A549 (cell line): ENCODE measurements at regions not wholly inside any gene's neighbourhood (a gene's known extent, or its start where the extent isn't known, plus 50 kb on each side); places are given as distances from the start of the nearest gene placed in this dataset.

ENCODE experiments used
- ATAC-seq, 2 experiments: fragments of 200-7000 bp in 1 of 2; fragments of >200 bp in 1 of 2; cut with Nextera tagmentation in 1 of 2; cut with Tn5 transposase in 1 of 2; 3 replicates each; pipeline versions ENCODE4 v1.8.0 to v1.9.1; 2018 to 2020; ENCODE audit warnings: mild to moderate bottlenecking in 1 of 2, moderate library complexity in 1 of 2
- CTCF ChIA-PET: fragments of 300-600 bp; sonication (Branson Sonifier 250); formaldehyde crosslinking; extraction: SDS; loops from one replicate; lab custom pipeline; 2021; ENCODE audit warnings: antibody characterized with exemption, inconsistent platforms; lab: Yijun Ruan, JAX
- POLR2A ChIA-PET: fragments of 350-600 bp; formaldehyde crosslinking; extraction: SDS; loops from one replicate; lab custom pipeline; 2021; ENCODE audit warnings: antibody characterized with exemption, inconsistent platforms; lab: Yijun Ruan, JAX
- DNase-seq, 2 experiments: peaks; one replicate each; pipeline versions ENCODE4 v3.0.0 to v3.0.0-alpha.2; 2011 to 2016; ENCODE audit warnings: low read depth in 1 of 2, low spot score in 1 of 2
- FAIRE-seq: peaks from 2 replicates; lab custom pipeline; 2011; peaks lifted over from hg19 to GRCh38; lab: Jason Lieb, UNC
- H3K27ac ChIP-seq, 2 experiments: fragments of >200 bp; sonication (Bioruptor Twin); formaldehyde crosslinking; 3 replicates each; pipeline ENCODE4 v1.5.1; 2016 to 2017
- H3K4me1 ChIP-seq: fragments of >200 bp; sonication (Bioruptor Twin); formaldehyde crosslinking; 3 replicates; pipeline ENCODE4 v1.6.1; 2016
- H3K4me2 ChIP-seq: fragments of >200 bp; sonication (Bioruptor Twin); formaldehyde crosslinking; 3 replicates; pipeline ENCODE4 v1.6.1; 2016
- H3K4me3 ChIP-seq: fragments of >200 bp; sonication (Bioruptor Twin); formaldehyde crosslinking; 3 replicates; pipeline ENCODE4 v1.5.1; 2016
- H3K9me3 ChIP-seq: fragments of >200 bp; sonication (Bioruptor Twin); formaldehyde crosslinking; 3 replicates; pipeline ENCODE4 v1.6.1; 2016
- CEBPB ChIP-seq, 2 experiments: fragments of >200 bp in 1 of 2; sonication (Bioruptor Twin) in 1 of 2; formaldehyde crosslinking in 1 of 2; IDR thresholded peaks; 2 replicates each; pipeline ENCODE4 v1.6.1; 2012 to 2016
- CHD4 ChIP-seq: fragments of 200-600 bp; sonication (generic); IDR thresholded peaks from 2 replicates; pipeline ENCODE4 v1.6.1; 2016; ENCODE audit warnings: antibody characterized with exemption, mild to moderate bottlenecking, borderline replicate concordance
- E2F6 ChIP-seq: IDR thresholded peaks from 2 replicates; pipeline ENCODE4 v1.6.1; 2012; ENCODE audit warnings: low read depth, borderline replicate concordance
- EP300 ChIP-seq, 2 experiments: fragments of >200 bp; sonication (Bioruptor Twin); formaldehyde crosslinking; IDR thresholded peaks; 2 replicates in 1 of 2; 3 replicates in 1 of 2; pipeline ENCODE4 v1.6.1; 2016 to 2017
- ESRRA ChIP-seq: fragments of 150-350 bp; IDR thresholded peaks from 2 replicates; pipeline ENCODE4 v1.6.1; 2014; ENCODE audit warnings: mild to moderate bottlenecking, low read length, borderline replicate concordance
- FOXS1 ChIP-seq: fragments of 250-450 bp; sonication (Bioruptor Pico); IDR thresholded peaks from 2 replicates; pipeline ENCODE4 v1.5.0; 2020; ENCODE audit warnings: mild to moderate bottlenecking, moderate library complexity
- GATA3 ChIP-seq: IDR thresholded peaks from 2 replicates; pipeline ENCODE4 v1.6.1; 2012; ENCODE audit warnings: borderline replicate concordance
- HDAC2 ChIP-seq: fragments of 200-600 bp; sonication (generic); IDR thresholded peaks from 2 replicates; pipeline ENCODE4 v1.6.1; 2016
- HES2 ChIP-seq: fragments of >200 bp; sonication (Bioruptor Twin); formaldehyde crosslinking; IDR thresholded peaks from 2 replicates; pipeline ENCODE4 v1.6.1; 2016
- HEYL ChIP-seq: fragments of 250-450 bp; sonication (Bioruptor Pico); IDR thresholded peaks from 2 replicates; pipeline ENCODE4 v1.8.0; 2021; ENCODE audit warnings: mild to moderate bottlenecking, moderate library complexity
- HMGXB4 ChIP-seq: fragments of 250-450 bp; sonication (Bioruptor Pico); IDR thresholded peaks from 2 replicates; pipeline ENCODE4 v1.5.0; 2021; ENCODE audit warnings: mild to moderate bottlenecking, moderate library complexity, borderline replicate concordance
- HOXA7 ChIP-seq: fragments of 250-450 bp; sonication (Bioruptor Pico); IDR thresholded peaks from 2 replicates; pipeline ENCODE4 v1.5.0; 2020; ENCODE audit warnings: mild to moderate bottlenecking, moderate library complexity
- HOXB5 ChIP-seq: fragments of 250-450 bp; sonication (Bioruptor Pico); IDR thresholded peaks from 2 replicates; pipeline ENCODE4 v1.5.0; 2020; ENCODE audit warnings: mild to moderate bottlenecking, moderate library complexity
- JUNB ChIP-seq: fragments of >200 bp; sonication (Bioruptor Twin); formaldehyde crosslinking; IDR thresholded peaks from 2 replicates; pipeline ENCODE4 v1.6.1; 2016
- KDM5A ChIP-seq: fragments of 200-600 bp; sonication (generic); IDR thresholded peaks from 2 replicates; pipeline ENCODE4 v1.6.1; 2016; ENCODE audit warnings: antibody characterized with exemption, mild to moderate bottlenecking
- NPAS2 ChIP-seq: fragments of 250-450 bp; sonication (Bioruptor Pico); IDR thresholded peaks from 2 replicates; pipeline ENCODE4 v1.8.0; 2022; ENCODE audit warnings: mild to moderate bottlenecking, moderate library complexity, borderline replicate concordance
- POLR2A ChIP-seq: IDR thresholded peaks from 2 replicates; pipeline ENCODE4 v1.6.1; 2012; ENCODE audit warnings: mild to moderate bottlenecking, low read length
- RCOR1 ChIP-seq: fragments of 150-350 bp; IDR thresholded peaks from 2 replicates; pipeline ENCODE4 v1.6.1; 2014; ENCODE audit warnings: antibody characterized with exemption, low read length, low read depth
- RFX5 ChIP-seq: fragments of 450-650 bp; IDR thresholded peaks from 2 replicates; pipeline ENCODE4 v1.7.1; 2014; ENCODE audit warnings: antibody characterized with exemption, mild to moderate bottlenecking, moderate library complexity
- RNF2 ChIP-seq: fragments of 200-600 bp; sonication (generic); IDR thresholded peaks from 2 replicates; pipeline ENCODE4 v1.6.1; 2016; ENCODE audit warnings: low read depth, mild to moderate bottlenecking, antibody characterized with exemption, moderate library complexity, borderline replicate concordance
- SMC3 ChIP-seq: fragments of >200 bp; sonication (Bioruptor Twin); formaldehyde crosslinking; IDR thresholded peaks from 3 replicates; pipeline ENCODE4 v1.6.1; 2018; ENCODE audit warnings: inconsistent platforms
- TP53 ChIP-seq: fragments of 250-450 bp; sonication (Bioruptor Pico); IDR thresholded peaks from 2 replicates; pipeline ENCODE4 v1.5.0; 2021; ENCODE audit warnings: mild to moderate bottlenecking, moderate library complexity
- USF2 ChIP-seq: fragments of 450-650 bp; IDR thresholded peaks from 2 replicates; pipeline ENCODE4 v1.6.1; 2014; ENCODE audit warnings: antibody characterized with exemption
- ZNF302 ChIP-seq: fragments of 250-450 bp; sonication (Bioruptor Pico); IDR thresholded peaks from 2 replicates; pipeline ENCODE4 v1.9.0; 2021; ENCODE audit warnings: inconsistent platforms, mild to moderate bottlenecking, moderate library complexity
- WGBS: methylation state at CpG from one replicate; pipeline ENCODE4 v1.1.6; 2017; ENCODE audit errors: missing lambda C conversion rate; 5-methylcytosine and 5-hydroxymethylcytosine counted together

- CTCF ChIA-PET: no interaction called here
- FAIRE-seq: no peak
Observed at GRCh38 chr16:55076053-55076452, 145.4 kb downstream of the IRX5 start.

GRCh38 chr16:55077266-55077665, 146.6 kb downstream of the IRX5 start:
- no peak for TF ChIP-seq RNF2
- no peak for TF ChIP-seq HMGXB4
- no peak for TF ChIP-seq CEBPB (IDR thresholded peaks at IDR 0.05)
- TF ChIP-seq HOXB5 (CRISPR knock-in tag): no peak
- no peak for TF ChIP-seq ESRRA
- TF ChIP-seq FOXS1 (CRISPR knock-in tag): no peak
- TF ChIP-seq RFX5: no peak
- TF ChIP-seq E2F6: no peak
- TF ChIP-seq USF2: no peak
- TF ChIP-seq KDM5A: no peak
- TF ChIP-seq RCOR1: no peak
- no peak overlapping the region for H3K4me3 ChIP-seq
- FAIRE-seq: no peak
- WGBS: 0% methylated on average over 2 of the region's 4 CpGs
- ChIA-PET CTCF (no interaction called here), POLR2A (no interaction called here)
- no peak overlapping the region for H3K4me2 ChIP-seq
- DNase-seq: no peak
- H3K4me1 ChIP-seq: no peaks in the 10 kb centered on the region
- no peaks in the 10 kb centered on the region; the same call in 2 of the 3 replicates for H3K9me3 ChIP-seq
- ATAC-seq: no peak
- no peak overlapping the region for H3K27ac ChIP-seq

More at GRCh38 chr16:55076053-55076452, 145.4 kb downstream of the IRX5 start:
- 0 out of 6 replicates have a peak, but pooled peaks of 1 of the 2 experiments have one; percentile 43 for ATAC-seq
- TF ChIP-seq TP53 (CRISPR knock-in tag) (no peak), HDAC2 (no peak), SMC3 (no peak)
- no peak for DNase-seq
- Histone ChIP-seq H3K27ac (no peak overlapping the region), H3K4me1 (no peaks in the 10 kb centered on the region), H3K4me3 (no peak overlapping the region), H3K4me2 (no peak overlapping the region), H3K9me3 (no peaks in the 10 kb centered on the region; the same call in 2 of the 3 replicates)
- POLR2A ChIA-PET: no interaction called here
- WGBS: 0% methylated on average over 1 of the region's 1 CpG

- Histone ChIP-seq H3K4me1 (no peaks in the 10 kb centered on the region), H3K4me3 (no peak overlapping the region), H3K27ac (no peak overlapping the region), H3K4me2 (no peak overlapping the region), H3K9me3 (no peaks in the 10 kb centered on the region; the same call in 2 of the 3 replicates)
- WGBS: 71% methylated on average over 5 of the region's 5 CpGs
- DNase-seq (no peak), FAIRE-seq (no peak), ATAC-seq (no peak)
- ChIA-PET CTCF (no interaction called here), POLR2A (no interaction called here)
- TF ChIP-seq EP300 (IDR thresholded peaks at IDR 0.05): no peak
- no peak for TF ChIP-seq GATA3
Observed at GRCh38 chr16:55078153-55078552, 147.5 kb downstream of the IRX5 start.

GRCh38 chr16:55078699-55079410, 148.2 kb downstream of the IRX5 start:
- no peaks in the 10 kb centered on the region; the same call in 2 of the 3 replicates for H3K9me3 ChIP-seq
- TF ChIP-seq HES2 (no peak), HEYL (CRISPR knock-in tag) (no peak), CHD4 (no peak), ZNF302 (CRISPR knock-in tag) (no peak), HOXA7 (no peak), NPAS2 (CRISPR knock-in tag) (no peak), CEBPB (IDR thresholded peaks at IDR 0.05) (no peak), JUNB (no peak), POLR2A (no peak)
- no peak for DNase-seq
- no peak overlapping the region for H3K27ac ChIP-seq
- FAIRE-seq: no peak
- no peak overlapping the region for H3K4me2 ChIP-seq
- POLR2A ChIA-PET: no interaction called here
- WGBS: 21% methylated on average over 6 of the region's 8 CpGs
- CTCF ChIA-PET: no interaction called here
- H3K4me1 ChIP-seq: no peaks in the 10 kb centered on the region
- ATAC-seq: no peak
- H3K4me3 ChIP-seq: no peak overlapping the region
